Memory B cell (primary cell): ENCODE measurements at regions not wholly inside any gene's neighbourhood (a gene's known extent, or its start where the extent isn't known, plus 50 kb on each side); places are given as distances from the start of the nearest gene placed in this dataset.

Experiments used
- ATAC-seq: fragments of 150-1000 bp; cut with Tn5 transposase; 2 replicates; pipeline ENCODE4 v1.10.0; 2021; ENCODE audit warnings: low read depth, mild to moderate bottlenecking, moderate library complexity
- DNase-seq, 2 donors: peaks; one replicate each; pipeline ENCODE4 v3.0.0; 2022; ENCODE audit warnings: low spot score in 2 of 2
- H3K27ac Mint-ChIP-seq: one replicate; pipeline ENCODE4 v1.8.0; 2022; ENCODE audit warnings: mild to moderate bottlenecking, moderate library complexity, mixed read lengths
- H3K27me3 Mint-ChIP-seq: one replicate; pipeline ENCODE4 v1.8.0; 2022; ENCODE audit warnings: mixed read lengths
- H3K36me3 Mint-ChIP-seq: one replicate; pipeline ENCODE4 v1.8.0; 2022; ENCODE audit warnings: mild to moderate bottlenecking, mixed read lengths
- H3K4me1 Mint-ChIP-seq: one replicate; pipeline ENCODE4 v1.8.0; 2022; ENCODE audit warnings: mixed read lengths
- H3K4me3 Mint-ChIP-seq: one replicate; pipeline ENCODE4 v1.8.0; 2022; ENCODE audit warnings: mild to moderate bottlenecking, moderate library complexity, mixed read lengths
- H3K9me3 Mint-ChIP-seq: one replicate; pipeline ENCODE4 v1.8.0; 2022; ENCODE audit warnings: mixed read lengths

GRCh38 chr19:31516756-31517155 lies 167.5 kb upstream of the TSHZ3 start:
- Mint-ChIP-seq H3K27ac (no peak overlapping the region), H3K36me3 (no peaks in the 10 kb centered on the region), H3K4me1 (no peaks in the 10 kb centered on the region), H3K4me3 (no peak overlapping the region), H3K9me3 (peaks cover 6% of the 10 kb centered on the region), H3K27me3 (no peaks in the 10 kb centered on the region)
- ATAC-seq (no peak), DNase-seq (no peak)

GRCh38 chr19:31517224-31518180 lies 168.3 kb upstream of the TSHZ3 start:
- no peak overlapping the region for H3K4me3 Mint-ChIP-seq
- DNase-seq: no peak
- no peaks in the 10 kb centered on the region for H3K27me3 Mint-ChIP-seq
- H3K27ac Mint-ChIP-seq: no peak overlapping the region
- no peaks in the 10 kb centered on the region for H3K4me1 Mint-ChIP-seq
- no peaks in the 10 kb centered on the region for H3K36me3 Mint-ChIP-seq
- ATAC-seq: no peak
- H3K9me3 Mint-ChIP-seq: peaks cover 6% of the 10 kb centered on the region

- ATAC-seq (no peak), DNase-seq (no peak)
- peaks cover 4% of the 10 kb centered on the region for H3K9me3 Mint-ChIP-seq
- no peaks in the 10 kb centered on the region for H3K4me1 Mint-ChIP-seq
- no peaks in the 10 kb centered on the region for H3K36me3 Mint-ChIP-seq
- H3K27me3 Mint-ChIP-seq: no peaks in the 10 kb centered on the region
- no peak overlapping the region for H3K27ac Mint-ChIP-seq
- no peak overlapping the region for H3K4me3 Mint-ChIP-seq
These were observed 169.2 kb upstream of the TSHZ3 start for GRCh38 chr19:31518216-31519020.

GRCh38 chr19:31519256-31519655 lies 170.0 kb upstream of the TSHZ3 start:
- H3K9me3 Mint-ChIP-seq: peaks cover 4% of the 10 kb centered on the region
- DNase-seq (no peak), ATAC-seq (no peak)
- H3K4me3 Mint-ChIP-seq: no peak overlapping the region
- H3K27me3 Mint-ChIP-seq: no peaks in the 10 kb centered on the region
- no peak overlapping the region for H3K27ac Mint-ChIP-seq
- H3K36me3 Mint-ChIP-seq: no peaks in the 10 kb centered on the region
- H3K4me1 Mint-ChIP-seq: no peaks in the 10 kb centered on the region

GRCh38 chr19:31519908-31520307 lies 170.7 kb upstream of the TSHZ3 start:
- Mint-ChIP-seq H3K4me3 (no peak overlapping the region), H3K4me1 (no peaks in the 10 kb centered on the region), H3K36me3 (no peaks in the 10 kb centered on the region), H3K9me3 (peaks cover 4% of the 10 kb centered on the region), H3K27ac (no peak overlapping the region), H3K27me3 (no peaks in the 10 kb centered on the region)
- ATAC-seq (no peak), DNase-seq (no peak)

- no peaks in the 10 kb centered on the region for H3K27me3 Mint-ChIP-seq
- H3K4me1 Mint-ChIP-seq: no peaks in the 10 kb centered on the region
- H3K36me3 Mint-ChIP-seq: peaks cover under 1% of the 10 kb centered on the region
- no peak overlapping the region for H3K27ac Mint-ChIP-seq
- peaks cover 5% of the 10 kb centered on the region for H3K9me3 Mint-ChIP-seq
- DNase-seq: no peak
- no peak overlapping the region for H3K4me3 Mint-ChIP-seq
- ATAC-seq: no peak
These were observed 171.4 kb upstream of the TSHZ3 start for GRCh38 chr19:31520633-31521032.

GRCh38 chr19:31525610-31526147 lies 176.4 kb upstream of the TSHZ3 start:
- Mint-ChIP-seq H3K27ac (no peak overlapping the region), H3K4me3 (no peak overlapping the region), H3K27me3 (no peaks in the 10 kb centered on the region), H3K4me1 (no peaks in the 10 kb centered on the region), H3K36me3 (peaks cover 2% of the 10 kb centered on the region), H3K9me3 (peaks cover 12% of the 10 kb centered on the region)
- DNase-seq (no peak), ATAC-seq (no peak)

GRCh38 chr19:31527443-31527842 lies 178.2 kb upstream of the TSHZ3 start:
- peaks cover 13% of the 10 kb centered on the region for H3K9me3 Mint-ChIP-seq
- ATAC-seq (no peak), DNase-seq (no peak)
- peaks cover 2% of the 10 kb centered on the region for H3K36me3 Mint-ChIP-seq
- H3K27me3 Mint-ChIP-seq: no peaks in the 10 kb centered on the region
- H3K4me3 Mint-ChIP-seq: no peak overlapping the region
- no peak overlapping the region for H3K27ac Mint-ChIP-seq
- H3K4me1 Mint-ChIP-seq: no peaks in the 10 kb centered on the region

GRCh38 chr19:31528261-31528660 lies 179.0 kb upstream of the TSHZ3 start:
- DNase-seq: no peak
- no peak overlapping the region for H3K4me3 Mint-ChIP-seq
- peaks cover 2% of the 10 kb centered on the region for H3K36me3 Mint-ChIP-seq
- no peaks in the 10 kb centered on the region for H3K27me3 Mint-ChIP-seq
- H3K27ac Mint-ChIP-seq: no peak overlapping the region
- no peak for ATAC-seq
- H3K9me3 Mint-ChIP-seq: peaks cover 13% of the 10 kb centered on the region
- no peaks in the 10 kb centered on the region for H3K4me1 Mint-ChIP-seq

- Mint-ChIP-seq H3K9me3 (peaks cover 13% of the 10 kb centered on the region), H3K27ac (no peak overlapping the region), H3K4me3 (no peak overlapping the region), H3K27me3 (no peaks in the 10 kb centered on the region), H3K36me3 (peaks cover 2% of the 10 kb centered on the region), H3K4me1 (no peaks in the 10 kb centered on the region)
- ATAC-seq (no peak), DNase-seq (no peak)
These were observed 179.9 kb upstream of the TSHZ3 start for GRCh38 chr19:31529121-31529520.

- peaks cover under 1% of the 10 kb centered on the region for H3K36me3 Mint-ChIP-seq
- no peaks in the 10 kb centered on the region for H3K4me1 Mint-ChIP-seq
- no peak for ATAC-seq
- peaks cover 10% of the 10 kb centered on the region for H3K9me3 Mint-ChIP-seq
- no peak overlapping the region for H3K4me3 Mint-ChIP-seq
- no peaks in the 10 kb centered on the region for H3K27me3 Mint-ChIP-seq
- DNase-seq: no peak
- no peak overlapping the region for H3K27ac Mint-ChIP-seq
These were observed 181.5 kb upstream of the TSHZ3 start for GRCh38 chr19:31530781-31531180.

- DNase-seq (no peak), ATAC-seq (no peak)
- Mint-ChIP-seq H3K4me1 (no peaks in the 10 kb centered on the region), H3K27ac (no peak overlapping the region), H3K27me3 (no peaks in the 10 kb centered on the region), H3K36me3 (no peaks in the 10 kb centered on the region), H3K4me3 (no peak overlapping the region), H3K9me3 (peaks cover 8% of the 10 kb centered on the region)
These were observed 182.1 kb upstream of the TSHZ3 start for GRCh38 chr19:31531326-31531725.

- H3K27me3 Mint-ChIP-seq: no peaks in the 10 kb centered on the region
- H3K27ac Mint-ChIP-seq: no peak overlapping the region
- H3K9me3 Mint-ChIP-seq: peaks cover 8% of the 10 kb centered on the region
- ATAC-seq: no peak
- H3K4me1 Mint-ChIP-seq: no peaks in the 10 kb centered on the region
- no peak overlapping the region for H3K4me3 Mint-ChIP-seq
- H3K36me3 Mint-ChIP-seq: no peaks in the 10 kb centered on the region
- DNase-seq: no peak
These were observed 182.8 kb upstream of the TSHZ3 start for GRCh38 chr19:31532034-31532433.

GRCh38 chr19:31533114-31533513 lies 183.9 kb upstream of the TSHZ3 start:
- Mint-ChIP-seq H3K27me3 (no peaks in the 10 kb centered on the region), H3K4me3 (no peak overlapping the region), H3K27ac (no peak overlapping the region), H3K9me3 (peaks cover 9% of the 10 kb centered on the region), H3K4me1 (no peaks in the 10 kb centered on the region), H3K36me3 (no peaks in the 10 kb centered on the region)
- DNase-seq (no peak), ATAC-seq (no peak)
